ENCODE measurements at regions not wholly inside any gene's neighbourhood (a gene's known extent, or its start where the extent isn't known, plus 50 kb on each side); places are given as distances from the start of the nearest gene placed in this dataset.

DNA sequence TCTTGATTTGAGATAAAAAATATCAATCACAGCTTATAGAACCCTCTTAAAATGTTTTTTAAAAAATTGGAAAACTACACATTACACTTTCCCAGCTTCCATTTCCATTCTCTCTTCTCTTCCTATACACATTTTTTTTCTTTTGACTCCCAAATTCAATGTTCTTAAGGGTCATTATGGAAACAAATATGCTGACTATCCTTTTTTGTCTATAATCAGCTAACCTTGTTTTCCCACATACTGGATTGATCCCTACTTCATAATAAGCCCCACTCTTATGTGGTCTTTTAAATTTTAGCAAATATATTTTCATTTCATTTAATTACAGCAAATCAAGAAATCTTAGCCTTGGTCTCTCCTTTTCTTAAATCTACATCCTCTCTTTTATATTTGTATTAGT is 378.4 kb downstream of the MEI4 start:
- TF ChIP-seq, protein P1, sequence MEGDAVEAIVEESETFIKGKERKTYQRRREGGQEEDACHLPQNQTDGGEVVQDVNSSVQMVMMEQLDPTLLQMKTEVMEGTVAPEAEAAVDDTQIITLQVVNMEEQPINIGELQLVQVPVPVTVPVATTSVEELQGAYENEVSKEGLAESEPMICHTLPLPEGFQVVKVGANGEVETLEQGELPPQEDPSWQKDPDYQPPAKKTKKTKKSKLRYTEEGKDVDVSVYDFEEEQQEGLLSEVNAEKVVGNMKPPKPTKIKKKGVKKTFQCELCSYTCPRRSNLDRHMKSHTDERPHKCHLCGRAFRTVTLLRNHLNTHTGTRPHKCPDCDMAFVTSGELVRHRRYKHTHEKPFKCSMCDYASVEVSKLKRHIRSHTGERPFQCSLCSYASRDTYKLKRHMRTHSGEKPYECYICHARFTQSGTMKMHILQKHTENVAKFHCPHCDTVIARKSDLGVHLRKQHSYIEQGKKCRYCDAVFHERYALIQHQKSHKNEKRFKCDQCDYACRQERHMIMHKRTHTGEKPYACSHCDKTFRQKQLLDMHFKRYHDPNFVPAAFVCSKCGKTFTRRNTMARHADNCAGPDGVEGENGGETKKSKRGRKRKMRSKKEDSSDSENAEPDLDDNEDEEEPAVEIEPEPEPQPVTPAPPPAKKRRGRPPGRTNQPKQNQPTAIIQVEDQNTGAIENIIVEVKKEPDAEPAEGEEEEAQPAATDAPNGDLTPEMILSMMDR (conservative IDR thresholded peaks at IDR 0.05; ENCODE audit: low read depth, low read length): no peak
- no peak for TF ChIP-seq EZH2 (IDR thresholded peaks at IDR 0.05; ENCODE audit: borderline replicate concordance, low read depth, low read length, poor library complexity, severe bottlenecking)
